Stimulated activated CD4-positive, alpha-beta T cell treated with anti-CD3 and anti-CD28 coated beads, TNF-alpha, amount 100 ng/mL, for 4 hours (primary cell): ENCODE measurements at regions not wholly inside any gene's neighbourhood (a gene's known extent, or its start where the extent isn't known, plus 50 kb on each side); places are given as distances from the start of the nearest gene placed in this dataset.
"Not testable (repeated sequence)": the region's sequence is repeated elsewhere in the genome, so short reads cannot be mapped to it uniquely, and the experiment has no call there.

Experiments
- DNase-seq, 3 experiments: peaks; one replicate each; pipeline ENCODE4 v3.0.0-alpha.2; 2020; ENCODE audit warnings: low read depth in 3 of 3

- DNase-seq = no peak
These were observed 50.0 kb upstream of the RASGRP1 start for GRCh38 chr15:38614621-38615020.

GRCh38 chr15:38617831-38618230, 53.2 kb upstream of the RASGRP1 start:
- no peak for DNase-seq

GRCh38 chr15:38618242-38618955, 53.8 kb upstream of the RASGRP1 start:
- no peak for DNase-seq

- DNase-seq = no peak
These were observed 55.5 kb upstream of the RASGRP1 start for GRCh38 chr15:38620098-38620497.

- no peak for DNase-seq
These were observed 56.4 kb upstream of the RASGRP1 start for GRCh38 chr15:38620851-38621594.

- no peak for DNase-seq
These were observed 57.7 kb upstream of the RASGRP1 start for GRCh38 chr15:38622304-38622703.

- no peak for DNase-seq
These were observed 58.3 kb upstream of the RASGRP1 start for GRCh38 chr15:38622908-38623307.

- DNase-seq = no peak
These were observed 59.1 kb upstream of the RASGRP1 start for GRCh38 chr15:38623744-38624143.

GRCh38 chr15:38624244-38625205, 59.9 kb upstream of the RASGRP1 start:
- no peak for DNase-seq

- no peak for DNase-seq
These were observed 61.3 kb upstream of the RASGRP1 start for GRCh38 chr15:38625886-38626285.

GRCh38 chr15:38626443-38627050, 61.9 kb upstream of the RASGRP1 start:
- DNase-seq = no peak

GRCh38 chr15:38627689-38628277, 63.2 kb upstream of the RASGRP1 start:
- no peak for DNase-seq

GRCh38 chr15:38631119-38632075, 66.8 kb upstream of the RASGRP1 start:
- DNase-seq = no peak

- DNase-seq = no peak
These were observed 70.6 kb upstream of the RASGRP1 start for GRCh38 chr15:38635170-38635569.

GRCh38 chr15:38636597-38636996, 72.0 kb upstream of the RASGRP1 start:
- DNase-seq = no peak

GRCh38 chr15:38638126-38638525, 73.5 kb upstream of the RASGRP1 start:
- DNase-seq = no peak

- DNase-seq = no peak
These were observed 74.2 kb upstream of the RASGRP1 start for GRCh38 chr15:38638811-38639210.

- DNase-seq = no peak
These were observed 78.2 kb upstream of the RASGRP1 start for GRCh38 chr15:38642689-38643270.

GRCh38 chr15:38644353-38644752, 79.7 kb upstream of the RASGRP1 start:
- DNase-seq = not testable (repeated sequence)

GRCh38 chr15:38646716-38647115, 82.1 kb upstream of the RASGRP1 start:
- no peak for DNase-seq
